ENCODE measurements at regions not wholly inside any gene's neighbourhood (a gene's known extent, or its start where the extent isn't known, plus 50 kb on each side); places are given as distances from the start of the nearest gene placed in this dataset.
A peak's percentile ranks its signal among the peaks of the same experiment; 100 is the strongest.

DNA sequence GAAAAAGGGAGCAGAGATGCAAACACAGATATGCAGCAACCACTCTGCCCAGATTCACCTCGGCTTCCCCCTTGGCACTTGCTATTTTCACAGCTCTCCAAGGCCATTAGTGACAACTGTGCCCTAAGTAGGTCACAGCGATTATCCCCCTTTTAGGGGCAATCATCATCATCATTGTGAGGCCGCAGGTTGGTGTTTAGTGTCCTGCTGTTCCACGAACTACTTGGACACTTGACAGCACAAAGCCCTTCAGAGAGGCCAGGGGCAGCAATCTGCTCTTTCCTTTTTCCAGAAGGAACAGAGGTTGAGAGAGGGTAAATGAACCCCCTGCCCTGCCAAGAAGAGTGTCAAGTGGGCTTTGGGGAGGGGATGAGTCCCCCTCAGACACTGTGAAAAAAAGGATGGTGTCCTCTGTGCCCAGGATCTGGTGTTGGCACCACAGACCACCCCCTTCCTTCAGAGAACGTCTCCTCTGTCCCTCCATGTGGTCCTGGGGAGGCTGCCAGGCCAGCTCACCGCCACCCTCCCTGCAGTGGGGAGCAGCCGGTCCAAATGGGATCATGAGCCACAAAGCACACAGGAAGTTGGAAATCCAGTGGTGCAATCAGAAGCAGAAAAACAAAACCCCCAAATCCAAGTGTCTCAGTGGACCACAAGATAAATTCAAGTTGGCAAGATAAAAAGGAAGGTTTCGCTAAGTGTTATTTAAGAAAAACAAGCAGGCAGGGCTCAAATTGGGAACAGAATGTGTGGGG, 78.4 kb upstream of the MED9 start:
- DNase-seq = no peak

DNA sequence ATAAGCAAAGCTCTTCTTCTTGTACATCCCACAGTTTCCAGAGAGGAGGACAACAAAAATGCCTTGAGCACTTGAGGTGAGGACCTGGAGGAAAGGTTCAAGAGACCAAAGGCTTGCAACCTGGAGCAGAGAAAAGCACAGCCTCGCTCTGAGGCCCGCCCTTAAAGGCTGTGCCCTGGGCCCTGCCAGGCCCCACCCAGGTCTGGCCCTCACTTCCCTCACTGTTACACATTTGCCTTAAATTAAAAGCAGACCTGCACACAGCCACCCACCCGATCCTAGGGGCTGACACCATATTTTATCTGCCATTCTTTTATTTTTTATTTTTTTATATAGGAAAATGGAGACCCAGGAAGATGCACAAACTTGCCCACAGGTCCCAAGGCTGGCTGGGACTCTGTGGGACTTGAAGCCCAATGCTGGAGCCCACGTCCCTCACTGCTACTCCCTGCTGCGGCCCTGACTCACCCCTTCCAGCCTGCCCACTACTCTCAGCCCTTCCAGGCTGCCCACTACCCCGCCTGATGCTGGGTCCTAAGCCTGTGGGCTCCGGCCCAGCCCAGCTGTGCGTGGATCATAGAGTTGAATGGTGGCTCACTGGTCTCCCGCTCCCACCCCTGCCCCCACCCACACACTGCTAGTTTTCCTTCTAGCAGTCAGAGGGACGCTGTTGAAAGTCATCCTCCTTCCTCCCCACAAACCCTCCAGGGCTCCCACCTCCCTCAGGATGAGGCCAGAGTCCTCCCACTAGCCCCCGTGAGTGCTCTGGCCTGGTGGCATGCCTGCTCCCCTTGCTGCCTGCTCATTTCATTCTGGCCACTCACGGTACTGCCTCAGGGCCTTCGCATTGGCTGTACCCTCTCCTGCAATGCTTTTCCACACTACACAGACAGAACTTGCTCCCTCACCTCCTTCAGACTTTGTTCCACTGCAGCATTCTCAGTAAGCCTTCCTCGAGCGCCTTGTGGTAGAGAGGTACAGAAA, 77.6 kb upstream of the MED9 start:
- no peak for DNase-seq

DNA sequence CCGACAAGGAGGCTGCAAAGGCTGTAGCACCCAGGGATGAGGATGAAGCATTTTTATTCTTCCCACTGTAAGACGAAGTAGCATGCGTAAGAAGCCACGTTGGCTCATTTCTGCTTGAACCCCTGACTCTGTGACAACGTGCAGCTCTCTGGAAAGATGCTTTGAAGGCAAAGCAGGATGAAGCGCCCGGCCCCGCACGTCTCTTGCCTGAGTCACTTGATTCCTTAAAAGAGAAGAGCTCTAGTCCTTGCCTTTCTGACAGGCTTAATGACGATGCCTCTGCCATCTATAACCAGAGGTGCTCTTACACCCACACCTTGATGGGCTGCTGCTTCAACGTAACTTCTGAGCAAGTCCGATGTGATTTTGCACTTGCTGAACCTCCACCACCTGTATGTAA, 76.7 kb upstream of the MED9 start:
- no peak for DNase-seq

DNA sequence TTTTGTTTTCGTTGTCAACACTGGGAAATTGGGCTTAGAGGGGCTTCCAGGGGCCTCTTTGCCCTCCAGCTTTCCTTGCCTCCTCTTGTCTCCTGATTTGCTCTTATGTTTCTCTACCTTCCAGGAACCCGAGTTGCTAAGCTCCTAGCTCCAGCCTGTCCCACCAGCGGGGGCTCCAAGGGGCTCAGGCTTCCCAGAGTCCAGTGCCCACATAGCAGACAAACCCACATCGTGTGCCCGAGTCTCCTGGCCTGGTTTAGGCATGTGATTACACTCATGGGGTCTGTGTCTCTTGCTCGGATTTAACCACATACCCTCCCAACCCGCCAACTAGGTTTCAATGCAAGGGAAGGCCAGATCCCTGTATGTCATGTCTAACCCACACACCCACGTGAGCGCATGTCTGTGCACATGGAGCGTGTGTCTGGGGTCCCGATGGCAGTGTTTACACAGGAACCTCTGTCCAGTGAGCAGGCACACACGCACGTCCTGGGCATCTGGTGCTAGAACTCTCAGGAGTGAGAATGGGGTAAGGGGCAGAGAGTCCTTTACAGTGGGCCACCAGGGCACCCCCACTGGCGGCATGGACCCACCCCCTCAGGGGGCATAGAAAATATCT, 76.1 kb upstream of the MED9 start:
- DNase-seq = no peak

DNA sequence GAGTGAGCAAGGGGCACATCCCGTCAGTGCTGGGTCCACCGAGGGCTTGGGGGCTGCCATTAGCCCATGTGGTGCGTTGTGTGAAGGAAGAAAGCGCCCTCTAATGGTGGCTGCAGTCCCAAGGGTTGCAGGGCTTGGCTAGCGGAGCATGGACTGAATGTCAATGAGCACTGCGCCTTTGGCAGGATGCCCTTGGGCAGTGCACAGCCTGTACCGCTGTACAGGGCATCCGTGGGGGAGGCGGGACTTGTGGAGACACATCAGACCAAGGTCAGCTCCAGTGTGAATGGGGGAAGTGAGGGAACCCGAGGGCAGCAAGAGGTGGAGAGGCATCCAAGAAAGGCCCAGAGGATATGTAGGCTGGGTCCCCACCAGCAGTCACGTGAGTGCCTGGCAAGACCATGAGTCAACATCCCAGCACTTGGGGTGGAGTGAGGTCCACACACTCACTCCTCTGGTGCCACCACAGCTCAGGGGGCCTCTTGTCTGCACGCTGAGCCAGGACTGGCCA, 75.5 kb upstream of the MED9 start:
- DNase-seq = no peak

DNA sequence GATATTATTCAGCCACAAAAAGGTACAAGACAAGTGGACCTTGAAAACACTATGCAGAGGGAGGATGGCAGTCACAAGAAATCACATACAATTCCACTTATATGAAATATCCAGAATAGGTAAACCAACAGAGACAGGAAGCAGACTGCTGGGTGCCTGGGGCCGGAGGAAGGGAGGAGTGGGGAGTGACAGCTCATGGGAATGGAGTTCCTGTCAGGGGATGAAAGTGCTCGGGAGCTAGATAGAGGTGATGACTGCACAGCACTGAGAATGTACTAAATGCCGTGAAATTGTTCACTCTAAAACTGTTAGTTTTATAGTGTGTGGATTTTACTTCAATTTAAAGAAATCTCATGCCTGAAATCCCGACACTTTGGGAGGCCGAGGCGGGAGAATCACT, 74.2 kb upstream of the MED9 start:
- DNase-seq = no peak

DNA sequence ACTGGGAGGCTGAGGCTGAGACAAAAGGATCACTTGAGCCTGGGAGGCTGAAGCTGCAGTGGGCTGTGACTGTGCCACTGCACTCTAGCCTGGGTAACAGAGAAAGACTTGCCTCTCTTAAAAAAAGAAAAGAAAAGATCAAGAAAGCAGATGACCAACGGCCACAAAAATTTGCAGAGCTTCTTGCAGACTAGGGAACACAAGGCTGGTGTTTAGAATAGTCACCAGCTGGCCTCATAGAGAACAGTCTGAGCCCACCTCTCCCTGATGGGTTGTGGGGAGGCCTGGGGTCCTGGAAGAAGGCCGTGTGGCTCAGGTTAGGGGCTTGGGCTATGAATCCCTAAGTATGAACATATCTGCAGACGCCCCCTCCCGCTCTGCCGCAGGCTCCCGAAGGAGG, 73.7 kb upstream of the MED9 start:
- no peak for DNase-seq

DNA sequence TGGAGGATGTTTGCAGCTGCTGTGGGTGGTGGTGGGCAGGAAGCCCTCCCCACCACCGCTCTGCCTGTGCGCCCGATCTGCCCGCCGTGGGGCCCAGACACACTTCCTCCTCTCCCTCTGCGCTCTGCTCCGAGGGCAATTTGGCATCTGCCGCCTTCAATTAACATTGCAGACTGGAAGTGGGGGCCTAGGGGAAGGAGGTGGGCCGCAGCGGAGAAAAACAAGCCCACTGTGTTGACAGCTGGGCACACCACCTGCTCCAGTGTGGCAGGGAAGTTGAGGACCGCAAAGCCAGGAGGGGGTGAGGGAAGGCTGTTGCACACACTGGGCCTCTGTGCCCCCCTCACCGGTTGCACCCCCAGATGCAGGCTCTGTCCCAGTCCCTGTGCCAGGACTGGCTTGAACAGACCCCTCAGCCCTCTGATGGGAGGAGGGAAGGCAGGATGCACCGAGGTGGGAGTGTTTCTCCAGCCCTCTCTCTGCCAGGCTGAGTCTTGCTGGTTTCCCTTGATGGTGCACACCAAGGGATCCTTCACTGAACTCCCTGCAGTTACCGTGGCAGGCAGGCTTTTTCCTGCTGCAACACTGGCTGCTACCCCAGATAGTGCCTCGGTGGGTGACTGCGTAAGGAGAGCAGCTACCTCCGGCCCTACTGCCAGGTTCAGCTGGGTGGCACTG, 72.8 kb upstream of the MED9 start:
- peak; percentile 32 for DNase-seq

DNA sequence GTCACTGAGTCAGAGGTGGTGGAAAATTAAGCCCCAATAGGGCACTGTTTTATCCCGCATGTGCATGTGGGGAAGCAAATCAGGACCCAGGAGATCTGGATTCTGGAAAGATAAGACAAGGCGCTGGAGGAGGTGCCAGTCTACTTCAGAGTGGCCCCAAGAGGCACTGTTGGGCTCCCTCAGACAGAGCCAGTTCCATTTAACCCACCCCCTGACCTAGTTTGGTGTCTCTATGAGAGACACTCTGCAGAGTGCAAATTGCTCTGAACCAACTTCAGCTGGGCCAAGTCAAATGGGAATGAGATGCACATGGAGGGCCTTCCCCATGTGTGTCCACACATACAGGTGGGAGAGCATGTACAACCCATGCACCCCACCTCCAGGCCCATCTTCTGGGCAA, 71.1 kb upstream of the MED9 start:
- DNase-seq = no peak

DNA sequence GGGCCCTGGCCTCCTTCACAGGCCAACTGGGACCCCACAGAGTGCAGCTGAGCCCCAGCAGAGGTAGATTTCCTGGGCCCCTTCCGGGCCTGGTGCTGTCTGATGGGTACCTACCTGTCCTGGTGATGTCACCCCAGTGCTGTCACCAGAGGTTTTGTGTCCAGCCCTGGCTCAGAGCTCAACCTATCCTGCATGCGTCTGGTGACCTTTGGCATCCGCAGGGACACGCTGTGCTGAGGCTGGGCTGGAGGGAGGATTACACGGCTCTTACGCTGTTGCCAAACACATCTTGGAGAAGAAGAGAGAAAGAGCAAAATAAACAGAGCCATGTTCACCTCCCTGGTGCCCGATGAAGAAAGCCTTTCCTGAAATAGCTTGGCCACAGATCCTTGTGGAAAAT, 70.6 kb upstream of the MED9 start:
- no peak for DNase-seq

DNA sequence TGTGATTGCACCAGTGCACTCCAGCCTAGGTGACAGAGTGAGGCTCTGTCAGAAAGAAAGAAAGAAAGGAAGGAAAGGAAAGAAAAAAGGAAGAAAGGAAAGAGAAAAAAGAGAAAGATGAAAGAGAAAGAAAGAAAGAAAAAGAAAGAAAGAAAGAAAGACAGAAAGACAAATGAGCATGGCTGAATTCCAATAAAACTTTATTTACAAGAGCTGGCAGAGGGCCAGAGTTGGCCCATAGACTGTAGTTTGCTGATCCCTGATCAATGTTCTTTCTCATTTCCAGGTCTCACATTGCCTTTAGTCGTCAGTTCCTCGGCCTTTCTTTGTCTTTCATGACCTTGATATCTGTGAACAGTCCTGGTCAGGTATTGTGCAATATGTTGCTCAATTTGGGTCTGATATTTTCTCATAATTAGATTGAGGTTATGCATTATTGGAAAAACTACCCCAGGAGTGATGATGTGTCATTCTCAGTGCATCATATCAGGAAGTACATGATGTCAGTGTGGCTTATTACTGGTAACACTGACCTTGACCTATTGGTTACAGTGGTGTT, 68.5 kb upstream of the MED9 start:
- DNase-seq = no peak

DNA sequence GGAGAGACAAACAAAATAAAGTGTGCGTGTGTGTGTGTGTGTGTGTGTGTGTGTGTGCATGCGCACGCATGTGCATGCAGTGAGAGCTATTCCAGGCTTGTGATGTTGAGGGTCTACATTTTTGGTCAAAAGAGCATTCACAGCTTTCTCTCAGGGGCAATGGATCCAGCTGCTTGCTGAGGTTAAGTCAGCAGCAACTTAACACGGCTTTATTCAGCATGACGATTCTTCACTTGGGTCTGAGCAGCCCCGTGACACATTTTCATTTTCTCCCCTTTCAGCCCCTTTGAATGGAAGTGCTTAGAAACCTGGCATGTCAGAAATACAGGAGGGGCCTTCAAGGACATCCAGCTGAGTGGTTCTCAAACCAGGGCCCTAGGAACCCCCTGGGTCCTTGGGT, 66.4 kb upstream of the MED9 start:
- no peak for DNase-seq

DNA sequence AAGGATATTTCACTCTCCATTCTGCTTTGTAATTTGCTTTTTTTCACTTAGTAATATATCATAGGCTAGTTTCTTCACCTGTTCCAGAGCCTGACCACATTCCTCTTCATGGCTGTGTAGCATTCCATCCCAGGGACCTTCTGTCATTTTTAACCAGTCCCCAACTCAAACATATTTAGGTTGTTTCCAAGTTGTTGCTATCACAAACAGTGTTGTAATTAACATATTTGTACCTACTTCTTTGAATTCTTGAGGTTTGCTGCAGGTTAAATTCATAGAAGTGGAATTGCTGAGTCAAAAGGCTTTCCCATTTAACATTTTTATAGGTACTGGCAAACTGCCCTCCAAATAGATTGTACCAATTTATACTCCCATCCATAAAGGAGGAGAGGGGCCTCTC, 65.1 kb upstream of the MED9 start:
- DNase-seq = no peak

DNA sequence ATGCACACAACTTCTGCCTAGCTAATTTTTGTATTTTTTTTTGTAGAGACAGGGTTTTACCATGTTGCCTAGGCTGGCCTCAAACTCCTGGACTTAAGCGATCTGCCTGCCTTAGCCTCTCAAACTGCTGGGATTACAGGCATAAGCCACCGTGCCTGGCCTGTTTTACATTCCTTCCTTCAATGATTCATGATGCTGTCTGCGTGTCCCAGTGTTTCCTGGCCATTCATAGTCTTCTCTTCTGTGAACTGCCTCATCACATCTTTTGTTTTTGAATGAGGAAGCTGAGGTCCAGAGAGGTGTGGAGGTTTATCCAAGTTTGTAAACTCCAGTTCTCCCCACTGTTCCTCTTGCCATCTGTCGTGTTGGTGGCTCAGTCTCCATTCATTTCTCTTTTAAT, 64.5 kb upstream of the MED9 start:
- no peak for DNase-seq

DNA sequence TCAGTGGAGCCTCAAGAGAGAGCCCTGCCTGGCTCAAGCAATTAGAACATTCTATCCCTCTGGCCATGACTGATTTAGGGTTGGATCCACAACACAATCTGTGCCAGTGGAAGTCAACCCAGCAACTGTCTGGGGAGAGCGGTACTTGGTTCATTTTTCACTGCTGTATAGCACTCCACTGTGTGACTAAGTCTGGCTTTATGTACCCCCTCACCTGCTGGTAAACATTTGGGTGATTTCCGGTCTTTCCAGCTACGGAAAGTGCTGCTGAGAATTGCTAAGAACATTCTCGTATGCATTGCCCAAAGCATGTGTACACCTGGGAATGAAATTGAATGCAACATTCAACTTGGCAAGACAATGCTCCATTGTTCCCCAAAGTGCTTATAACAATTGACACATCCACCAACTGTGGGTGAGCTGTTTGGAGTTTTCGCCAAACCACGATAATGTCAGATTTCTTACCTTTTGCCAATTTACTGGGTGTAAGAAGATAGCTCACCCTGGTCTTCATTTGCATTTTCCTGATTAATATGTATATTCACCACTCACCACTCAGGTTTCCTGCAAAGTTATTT, 63.5 kb upstream of the MED9 start:
- DNase-seq = no peak

DNA sequence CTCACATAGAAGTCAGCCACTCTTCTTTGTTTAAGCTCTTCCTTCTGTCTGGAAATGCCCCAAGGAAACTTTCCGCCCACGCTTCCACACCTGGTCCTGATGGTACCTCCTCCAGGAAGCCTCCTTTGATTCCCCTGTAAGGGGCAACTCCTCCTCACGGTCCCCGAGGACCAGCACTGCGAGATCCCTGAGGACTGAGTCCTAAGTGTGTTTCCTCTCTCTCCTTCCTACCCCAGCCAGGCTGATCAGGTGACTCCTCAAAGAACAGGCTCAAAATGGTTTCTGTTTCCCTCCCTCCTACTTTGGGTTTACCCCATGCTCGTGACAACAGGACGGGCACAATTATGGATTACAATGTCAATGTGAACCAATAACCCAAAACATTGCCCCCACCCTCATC, 63.0 kb upstream of the MED9 start:
- no peak for DNase-seq

DNA sequence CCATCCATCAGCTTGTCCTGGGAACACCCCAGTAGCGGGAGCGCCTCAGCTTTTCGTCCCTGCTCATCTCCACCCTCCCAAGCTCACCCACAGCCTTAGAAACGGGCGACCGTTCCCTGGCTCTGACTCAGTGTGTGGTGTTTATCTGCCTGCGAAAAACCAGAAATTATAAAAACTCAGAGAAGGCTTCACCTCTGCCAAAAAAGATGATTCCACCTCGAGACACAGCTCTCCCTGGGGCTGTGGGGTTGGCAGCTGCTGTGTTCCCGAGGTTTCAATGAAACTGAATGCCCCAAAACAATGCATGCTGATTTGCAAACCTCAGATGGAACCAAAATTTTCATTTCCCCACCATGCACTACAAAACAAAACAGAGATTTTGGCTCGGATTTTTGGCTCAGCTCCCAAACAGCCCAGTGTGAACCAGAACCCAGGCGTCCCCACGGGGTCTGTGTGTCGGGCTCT, 62.4 kb upstream of the MED9 start:
- DNase-seq = no peak

DNA sequence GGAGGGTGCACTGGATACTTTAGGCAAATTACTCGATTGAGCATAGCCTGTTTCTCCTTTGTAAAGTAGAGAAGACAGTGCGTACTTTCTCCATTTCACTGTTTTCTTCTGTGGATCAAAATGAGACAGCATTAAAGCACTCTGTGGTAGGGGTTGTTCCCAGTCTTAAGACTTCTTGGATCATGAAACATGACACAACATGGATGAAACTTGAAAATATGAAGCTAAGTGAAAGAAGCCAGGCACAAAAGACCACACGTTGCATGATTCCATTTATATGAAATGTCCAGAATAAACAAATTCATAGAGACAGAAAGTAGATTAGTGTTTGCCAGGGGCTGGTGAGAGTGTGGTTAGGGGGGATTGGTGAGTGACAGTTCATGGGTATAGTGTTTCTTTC, 61.8 kb upstream of the MED9 start:
- DNase-seq = no peak

DNA sequence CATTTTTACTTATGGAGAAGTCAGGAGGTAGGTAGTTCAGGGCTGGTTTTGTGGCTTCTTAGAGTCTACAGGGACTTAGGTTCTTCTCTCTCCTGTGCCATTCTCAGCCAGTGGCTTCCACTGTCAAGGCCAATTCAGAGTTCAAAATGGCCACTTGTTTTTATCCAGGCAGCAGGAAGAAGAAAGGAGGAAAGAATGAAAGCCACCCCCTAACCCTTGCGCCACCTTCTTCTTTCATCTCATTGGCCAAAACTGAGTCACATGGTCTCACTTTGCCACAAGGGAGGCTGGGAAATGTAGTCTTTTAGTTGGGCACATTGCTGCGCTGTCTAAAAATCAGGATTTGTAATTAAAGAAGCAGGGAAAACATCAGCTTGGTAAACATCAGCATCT, 60.8 kb upstream of the MED9 start:
- no peak for DNase-seq

DNA sequence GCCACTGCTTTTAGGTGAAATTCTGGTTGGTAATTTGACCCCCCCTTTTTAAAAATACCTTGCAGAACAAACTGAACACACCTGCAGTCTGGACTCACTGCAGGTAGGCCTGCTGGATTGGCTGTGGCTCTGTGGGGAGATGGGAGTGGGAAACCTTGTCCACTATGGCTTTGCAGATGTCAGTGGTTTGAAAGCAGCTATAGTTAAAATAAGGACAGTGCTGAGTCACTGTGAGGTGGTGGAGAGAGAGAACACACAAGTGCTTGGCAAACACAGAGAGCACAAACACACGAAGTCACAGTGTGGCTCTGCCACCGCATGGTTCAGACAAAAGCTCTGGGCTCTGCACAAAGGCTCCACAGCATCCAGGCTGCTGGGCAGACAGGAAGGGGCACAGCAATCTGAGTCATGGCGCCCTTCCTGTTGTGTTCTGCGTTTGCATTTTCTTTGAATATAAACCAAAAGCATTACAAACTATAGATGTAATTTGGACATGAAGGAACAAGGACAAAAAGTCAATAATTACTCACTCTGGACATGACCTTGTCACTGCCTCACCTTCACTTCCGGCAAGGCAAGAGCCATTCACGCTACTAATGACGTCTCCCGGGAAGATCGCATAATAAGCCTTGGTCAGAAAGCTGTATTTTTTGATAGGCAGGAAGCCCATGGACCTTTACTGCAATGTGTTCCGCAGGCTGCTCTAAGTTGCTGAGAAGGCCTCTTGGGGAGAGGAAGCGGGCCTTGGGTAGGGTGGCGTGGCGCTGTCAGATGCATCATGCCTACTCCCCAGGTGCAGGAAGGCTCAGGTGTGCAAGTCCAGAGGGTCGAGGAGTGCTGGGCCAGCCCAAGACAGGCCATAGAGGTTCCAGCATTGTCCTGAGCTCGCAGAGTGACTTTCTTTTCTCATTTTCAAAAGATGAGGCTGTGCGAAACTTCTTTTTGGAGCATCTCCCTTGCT, 60.1 kb upstream of the MED9 start:
- DNase-seq = no peak

DNA sequence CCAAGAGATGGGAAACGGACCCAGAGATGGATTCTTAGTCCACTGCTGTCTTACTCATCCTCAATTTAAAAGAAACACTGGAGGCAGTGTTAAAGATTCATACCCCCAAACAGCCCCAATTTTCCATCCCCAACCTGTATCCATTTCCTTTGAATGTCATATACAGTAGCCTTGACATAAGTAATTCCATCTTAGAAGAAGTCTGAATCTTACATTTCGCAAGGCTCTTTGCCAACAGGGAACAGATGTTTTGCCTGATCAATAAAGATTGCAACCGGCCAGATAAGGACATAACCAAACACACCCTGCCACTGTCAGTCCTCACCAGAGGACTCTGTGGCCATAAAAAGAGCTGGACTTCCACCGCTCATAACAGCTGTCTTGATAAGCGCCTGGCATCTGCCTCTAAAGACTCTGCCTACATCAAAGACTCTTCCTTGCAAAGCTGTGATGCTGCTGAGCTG, 59.0 kb upstream of the MED9 start:
- no peak for DNase-seq

All from activated CD4-positive, alpha-beta T cell treated with anti-CD3 and anti-CD28 coated beads for 1 hour (primary cell).